Ovary (tissue), 7 donors: ENCODE measurements at regions not wholly inside any gene's neighbourhood (a gene's known extent, or its start where the extent isn't known, plus 50 kb on each side); places are given as distances from the start of the nearest gene placed in this dataset.

Source experiments
- DNase-seq, 5 donors: peaks; one replicate each; pipeline ENCODE4 v3.0.0-alpha.2; 2019 to 2020
- H3K27ac ChIP-seq, 2 donors: fragments of 200-600 bp; one replicate each; pipeline versions ENCODE4 v1.5.1 to v1.8.0; 2019 to 2022
- H3K27me3 ChIP-seq: fragments of 200-600 bp; one replicate; pipeline ENCODE4 v1.8.0; 2022
- H3K36me3 ChIP-seq: fragments of 200-600 bp; sonication (generic); one replicate; pipeline ENCODE4 v1.5.1; 2019
- H3K4me1 ChIP-seq: one replicate; pipeline ENCODE4 v1.8.1; 2013; ENCODE audit warnings: mild to moderate bottlenecking, moderate library complexity; ENCODE audit not compliant: insufficient read depth
- H3K4me3 ChIP-seq: fragments of 200-600 bp; sonication (generic); one replicate; pipeline ENCODE4 v1.5.1; 2017
- H3K9me3 ChIP-seq, 2 donors: fragments of 200-600 bp in 1 of 2; sonication (generic) in 1 of 2; one replicate each; pipeline versions ENCODE4 v1.5.1 to v1.8.1; 2013 to 2019; ENCODE audit warnings: mild to moderate bottlenecking in 1 of 2, moderate library complexity in 1 of 2
- EP300 ChIP-seq: sonication (generic); formaldehyde crosslinking; IDR thresholded peaks from one replicate; pipeline ENCODE4 v1.6.1; 2017; ENCODE audit warnings: antibody characterized with exemption
- POLR2A ChIP-seq: fragments of 450-650 bp; IDR thresholded peaks from one replicate; pipeline ENCODE4 v1.6.1; 2017; ENCODE audit warnings: antibody characterized with exemption, mild to moderate bottlenecking, moderate library complexity
- WGBS, 3 donors: extraction: QIAGEN DNeasy Blood & Tissue Kit in 1 of 3; methylation state at CpG; one replicate each; pipeline versions ENCODE4 v1.1.5 to v1.1.7; 2013 to 2017; 5-methylcytosine and 5-hydroxymethylcytosine counted together
- intact Hi-C, 4 donors: fragments of 100-400 bp; cut with DNase I; formaldehyde crosslinking; loops; one replicate each; pipeline versions ENCODE4 v1.11.0 to v1.15.1; 2022 to 2023
- TF ChIP-seq, protein P1 (sequence below), 3 donors: fragments of 450-650 bp in 2 of 3; fragments of 200-600 bp in 1 of 3; IDR thresholded peaks; one replicate each; pipeline versions ENCODE4 v1.5.1 to v1.8.0; 2016 to 2022; ENCODE audit warnings: antibody characterized with exemption in 3 of 3, mild to moderate bottlenecking in 1 of 3
- donor health status: DM: no; HTN: no; CAD: no; lungs with moderate emphysema.
- donor health status: DM: no; HTN: no; CAD: no.
- donor health status: Bipolar disorder and iron deficiency.
- donor health status: DM: no; HTN: no; CAD: no.
- donor health status: DM: yes; HTN: yes; CAD: no.

DNA sequence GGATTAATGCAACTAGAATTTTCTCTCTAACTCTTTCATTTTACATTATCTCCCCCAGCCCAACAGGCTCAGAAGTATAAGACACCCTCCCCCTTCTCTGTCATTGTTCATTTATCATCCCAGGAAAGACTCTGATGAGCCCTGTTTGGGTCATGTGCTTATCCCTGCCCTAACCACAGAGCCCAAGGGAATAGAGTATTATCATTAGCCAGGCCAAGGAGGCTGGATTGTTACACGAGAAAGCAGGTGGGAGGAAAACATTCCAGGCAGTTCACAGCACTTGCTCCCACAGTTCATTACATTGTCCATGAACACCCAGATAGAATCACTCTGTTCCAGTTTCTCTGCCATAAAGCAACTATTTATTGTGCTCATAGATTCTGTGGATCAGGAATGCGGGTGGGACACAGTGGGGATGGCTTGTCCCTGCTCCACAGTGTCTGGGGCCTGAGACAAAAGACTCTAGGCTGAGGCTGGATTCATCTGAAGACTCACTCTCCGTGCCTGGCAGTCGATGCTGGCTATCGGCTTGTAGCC, 59.5 kb upstream of the TMEM215 start:
- no peaks in the 10 kb centered on the region for H3K9me3 ChIP-seq
- no peaks in the 10 kb centered on the region for H3K36me3 ChIP-seq
- no peak overlapping the region for H3K4me3 ChIP-seq
- H3K27me3 ChIP-seq: no peaks in the 10 kb centered on the region
- TF ChIP-seq, protein P1, sequence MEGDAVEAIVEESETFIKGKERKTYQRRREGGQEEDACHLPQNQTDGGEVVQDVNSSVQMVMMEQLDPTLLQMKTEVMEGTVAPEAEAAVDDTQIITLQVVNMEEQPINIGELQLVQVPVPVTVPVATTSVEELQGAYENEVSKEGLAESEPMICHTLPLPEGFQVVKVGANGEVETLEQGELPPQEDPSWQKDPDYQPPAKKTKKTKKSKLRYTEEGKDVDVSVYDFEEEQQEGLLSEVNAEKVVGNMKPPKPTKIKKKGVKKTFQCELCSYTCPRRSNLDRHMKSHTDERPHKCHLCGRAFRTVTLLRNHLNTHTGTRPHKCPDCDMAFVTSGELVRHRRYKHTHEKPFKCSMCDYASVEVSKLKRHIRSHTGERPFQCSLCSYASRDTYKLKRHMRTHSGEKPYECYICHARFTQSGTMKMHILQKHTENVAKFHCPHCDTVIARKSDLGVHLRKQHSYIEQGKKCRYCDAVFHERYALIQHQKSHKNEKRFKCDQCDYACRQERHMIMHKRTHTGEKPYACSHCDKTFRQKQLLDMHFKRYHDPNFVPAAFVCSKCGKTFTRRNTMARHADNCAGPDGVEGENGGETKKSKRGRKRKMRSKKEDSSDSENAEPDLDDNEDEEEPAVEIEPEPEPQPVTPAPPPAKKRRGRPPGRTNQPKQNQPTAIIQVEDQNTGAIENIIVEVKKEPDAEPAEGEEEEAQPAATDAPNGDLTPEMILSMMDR (IDR thresholded peaks at IDR 0.05): no peak
- H3K4me1 ChIP-seq: no peaks in the 10 kb centered on the region
- no peak for DNase-seq
- no peak overlapping the region for H3K27ac ChIP-seq
- intact Hi-C loops: no loop called here
- WGBS, 3 donors: 9 to 16% (median 13%) methylated on average over 5 of the region's 5 CpGs

GRCh38 chr9:32725066-32725860, 58.1 kb upstream of the TMEM215 start:
- no peak overlapping the region for H3K27ac ChIP-seq
- 24 to 52% (median 40%) methylated on average over 7 of the region's 7 CpGs for WGBS, 3 donors
- no peaks in the 10 kb centered on the region for H3K9me3 ChIP-seq
- no peaks in the 10 kb centered on the region for H3K36me3 ChIP-seq
- TF ChIP-seq, protein P1 (IDR thresholded peaks at IDR 0.05): no peak
- TF ChIP-seq EP300 (no peak), POLR2A (no peak)
- H3K27me3 ChIP-seq: no peaks in the 10 kb centered on the region
- H3K4me1 ChIP-seq: no peaks in the 10 kb centered on the region
- intact Hi-C loops: no loop called here
- H3K4me3 ChIP-seq: no peak overlapping the region
- DNase-seq: no peak

DNA sequence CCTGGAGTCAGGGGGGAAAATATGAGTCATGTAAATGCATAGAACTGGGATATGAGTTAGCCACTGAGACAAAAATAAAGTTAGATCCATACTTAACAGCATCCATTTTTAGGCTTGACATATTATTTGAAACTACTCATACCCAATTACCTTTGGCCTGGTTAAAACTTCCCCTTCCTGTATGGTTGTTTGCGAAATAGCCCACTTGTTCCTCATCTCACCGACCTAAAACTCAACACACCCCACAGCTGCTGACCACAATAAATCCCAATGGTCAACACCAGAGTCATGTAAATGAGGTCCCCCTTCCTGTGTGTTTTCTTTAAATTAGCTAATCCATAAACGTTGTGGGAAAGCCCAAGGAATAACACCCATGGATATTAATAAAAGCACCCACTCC, 55.2 kb upstream of the TMEM215 start:
- intact Hi-C loops: no loop called here
- no peak for DNase-seq
- H3K27me3 ChIP-seq: no peaks in the 10 kb centered on the region
- no peak overlapping the region for H3K4me3 ChIP-seq
- H3K36me3 ChIP-seq: no peaks in the 10 kb centered on the region
- H3K27ac ChIP-seq: no peak overlapping the region
- WGBS, 3 donors: 86 to 88% (median 86%) methylated on average over 3 of the region's 3 CpGs
- no peak for TF ChIP-seq EP300
- TF ChIP-seq POLR2A: no peak
- TF ChIP-seq, protein P1 (IDR thresholded peaks at IDR 0.05): no peak
- H3K4me1 ChIP-seq: no peaks in the 10 kb centered on the region
- H3K9me3 ChIP-seq: no peaks in the 10 kb centered on the region
